GM12875 (cell line): ENCODE measurements at regions not wholly inside any gene's neighbourhood (a gene's known extent, or its start where the extent isn't known, plus 50 kb on each side); places are given as distances from the start of the nearest gene placed in this dataset.
"Not testable (repeated sequence)": the region's sequence is repeated elsewhere in the genome, so short reads cannot be mapped to it uniquely, and the experiment has no call there.

ENCODE experiments used
- H3K4me3 ChIP-seq: one replicate; pipeline ENCODE4 v1.5.1; 2011; ENCODE audit warnings: low read depth, low read length, control low read depth
- CTCF ChIP-seq: IDR thresholded peaks from 2 replicates; pipeline ENCODE4 v1.5.1; 2011; ENCODE audit warnings: low read depth, mild to moderate bottlenecking, control low read depth, inconsistent platforms, low read length, moderate library complexity, borderline replicate concordance; ENCODE audit not compliant: insufficient read depth

DNA sequence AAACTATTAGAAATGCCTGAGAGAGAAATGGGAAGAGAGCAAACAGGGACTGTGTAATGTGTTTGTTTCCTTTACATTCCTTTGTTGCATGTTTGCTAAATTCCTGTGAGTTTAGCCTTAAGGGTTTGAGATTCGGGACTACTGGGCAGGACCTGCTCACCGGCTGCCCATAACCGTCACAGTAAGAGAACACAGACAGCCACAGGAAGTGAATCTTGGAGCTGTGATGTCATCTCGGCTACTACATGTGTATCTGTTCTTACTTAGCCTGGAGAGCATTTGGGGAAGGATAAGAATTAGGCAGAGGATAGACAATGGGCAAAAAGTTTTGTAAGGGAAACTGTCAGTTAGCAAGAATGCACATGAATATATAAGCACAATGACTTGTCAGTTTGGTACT is 485.1 kb upstream of the KLF6 start:
- TF ChIP-seq CTCF, result no peak
- no peak overlapping the region for H3K4me3 ChIP-seq

GRCh38 chr10:4268490-4268889 is 483.5 kb upstream of the KLF6 start:
- H3K4me3 ChIP-seq, result not testable (repeated sequence)

DNA sequence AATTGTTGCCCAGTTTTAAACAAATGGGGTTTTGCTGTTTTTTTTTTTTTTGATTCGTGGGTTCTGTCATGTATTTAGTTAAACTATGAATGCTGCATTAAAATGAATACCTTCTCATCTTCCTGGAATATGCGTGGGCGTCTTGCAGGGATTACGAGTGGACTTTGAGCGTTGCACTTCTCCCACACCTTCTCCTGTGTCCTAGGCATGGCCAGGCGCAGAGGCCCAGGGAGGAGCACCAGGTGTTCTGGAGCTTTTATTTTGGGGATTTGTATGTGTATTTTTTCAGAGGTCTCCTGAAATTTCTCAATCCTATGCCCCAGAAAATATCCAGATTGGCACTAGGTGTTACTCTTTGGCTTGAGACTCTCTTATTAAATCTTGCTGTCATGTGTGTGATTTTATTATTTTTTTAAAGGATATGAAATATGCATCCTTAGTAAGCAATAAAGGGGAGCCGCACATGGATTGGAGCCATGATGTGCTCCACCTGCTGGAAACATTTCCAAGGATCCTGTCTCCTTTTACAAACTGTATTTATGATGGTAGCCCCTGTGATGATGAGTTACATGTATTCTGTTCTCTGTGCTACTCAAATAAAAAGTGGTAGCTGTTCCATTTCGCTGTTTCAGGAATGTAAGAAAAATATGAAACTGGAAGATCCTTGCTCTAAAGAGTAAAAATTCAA is 482.2 kb upstream of the KLF6 start:
- TF ChIP-seq CTCF, result no peak
- H3K4me3 ChIP-seq, result no peak overlapping the region

DNA sequence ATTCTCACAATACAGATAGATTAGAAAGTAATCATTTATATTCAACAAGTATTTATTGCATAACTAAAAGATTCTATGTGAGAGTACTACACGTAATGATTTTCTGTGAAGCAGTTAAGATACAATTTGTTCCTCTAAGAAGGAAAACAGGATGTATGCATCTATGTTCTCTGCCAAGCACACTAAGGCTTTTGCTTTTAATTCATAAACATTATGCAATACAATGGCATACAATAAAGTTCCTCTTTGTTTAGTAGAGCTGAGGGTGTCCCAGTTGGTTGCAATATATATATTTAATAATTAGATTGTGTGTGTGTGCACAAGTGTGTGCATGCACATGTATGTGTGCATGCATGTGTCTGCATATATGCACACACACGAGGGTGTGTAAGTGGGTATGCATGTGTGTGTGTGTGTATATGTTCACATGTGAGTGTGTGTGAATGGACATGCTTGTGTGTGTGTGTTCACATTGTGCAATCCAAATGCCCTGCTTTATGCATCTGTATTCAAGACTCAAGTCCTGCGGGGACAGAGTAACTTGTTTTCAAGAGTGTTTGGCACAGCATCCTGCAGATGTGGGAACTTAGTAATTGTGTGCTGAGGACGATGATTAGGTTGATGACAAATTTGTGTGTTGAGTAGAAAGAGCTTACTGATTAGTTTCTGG is 481.5 kb upstream of the KLF6 start:
- no peak overlapping the region for H3K4me3 ChIP-seq
- TF ChIP-seq CTCF, result no peak

DNA sequence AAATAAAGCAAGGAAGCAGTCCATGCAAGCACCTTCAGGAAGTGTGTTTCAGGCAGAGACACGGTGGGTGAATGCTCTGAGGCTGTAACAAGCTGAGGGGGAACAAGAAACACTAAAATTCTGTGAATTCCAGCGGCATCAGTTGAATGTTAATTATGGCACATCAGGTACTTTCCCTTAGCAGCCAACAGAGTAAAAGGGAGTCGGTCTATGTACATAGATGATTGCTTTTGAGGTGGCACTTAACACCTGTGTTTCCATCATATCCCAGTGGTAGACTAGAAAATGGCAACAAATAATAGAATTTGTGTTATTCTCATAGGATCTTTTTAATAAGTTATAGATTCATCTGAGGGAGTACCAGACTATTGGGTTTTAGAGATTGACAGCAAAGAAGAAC is 481.0 kb upstream of the KLF6 start:
- TF ChIP-seq CTCF, result no peak
- H3K4me3 ChIP-seq, result no peak overlapping the region

GRCh38 chr10:4264209-4264865 is 479.3 kb upstream of the KLF6 start:
- TF ChIP-seq CTCF, result no peak

DNA sequence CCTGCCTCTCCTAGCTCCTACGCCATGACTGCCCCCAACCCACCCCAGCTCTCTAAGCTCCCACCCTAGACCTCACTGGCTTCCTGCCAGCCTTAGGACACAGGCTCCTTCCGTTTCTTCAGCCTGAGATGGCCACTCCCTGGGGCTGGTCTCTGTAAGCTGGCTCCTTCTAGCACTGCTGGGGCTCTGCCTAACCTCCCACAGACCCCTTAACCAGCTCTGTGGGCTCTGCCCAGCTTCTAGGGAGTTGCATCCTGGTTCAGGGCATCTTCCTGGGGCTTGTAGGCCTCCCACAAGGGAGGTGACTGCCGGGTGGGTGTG is 478.6 kb upstream of the KLF6 start:
- H3K4me3 ChIP-seq, result no peak overlapping the region
- TF ChIP-seq CTCF, result no peak

More at GRCh38 chr10:4264209-4264865, 479.3 kb upstream of the KLF6 start:
- no peak overlapping the region for H3K4me3 ChIP-seq
